ENCODE measurements at regions not wholly inside any gene's neighbourhood (a gene's known extent, or its start where the extent isn't known, plus 50 kb on each side); places are given as distances from the start of the nearest gene placed in this dataset.

- no peak for TF ChIP-seq ZNF407 (CRISPR knock-in tag; IDR thresholded peaks at IDR 0.05; ENCODE audit: not compliant biosample characterization)
- peak; percentile 91 for TF ChIP-seq ATF3 (CRISPR knock-in tag; IDR thresholded peaks at IDR 0.05)
- no peak for TF ChIP-seq DBP (CRISPR knock-in tag; IDR thresholded peaks at IDR 0.05; ENCODE audit: not compliant biosample characterization)
- peak; percentile 72; the same call in 1 of the 2 replicates for TF ChIP-seq SIX1 (CRISPR knock-in tag; IDR thresholded peaks at IDR 0.05; ENCODE audit: borderline replicate concordance)
- TF ChIP-seq ZNF761 (CRISPR knock-in tag; conservative IDR thresholded peaks at IDR 0.05): no peak
- TF ChIP-seq MTF2 (CRISPR knock-in tag; IDR thresholded peaks at IDR 0.05; ENCODE audit: borderline replicate concordance): no peak
- peak; percentile 62 for TF ChIP-seq HMGXB3 (CRISPR knock-in tag; IDR thresholded peaks at IDR 0.05; ENCODE audit: borderline replicate concordance)
- no peak for TF ChIP-seq JARID2 (CRISPR knock-in tag; IDR thresholded peaks at IDR 0.05; ENCODE audit: insufficient replicate concordance)
- TF ChIP-seq SALL2 (CRISPR knock-in tag; IDR thresholded peaks at IDR 0.05): peak; percentile 75; the same call in 1 of the 2 replicates
- TF ChIP-seq ZNF251 (CRISPR knock-in tag; IDR thresholded peaks at IDR 0.05): no peak
- peak; percentile 67; the same call in 1 of the 2 replicates for TF ChIP-seq ZNF224 (CRISPR knock-in tag; IDR thresholded peaks at IDR 0.05)
- TF ChIP-seq NR3C1 (CRISPR knock-in tag; IDR thresholded peaks at IDR 0.05): no peak
- no peak for TF ChIP-seq IRF1 (CRISPR knock-in tag; IDR thresholded peaks at IDR 0.05; ENCODE audit: low read depth)
Observed at GRCh38 chr5:173802670-173803165, 85.4 kb upstream of the CPEB4 start (continued).

Measured in HepG2 (cell line).